GM12878 (cell line): ENCODE measurements at regions not wholly inside any gene's neighbourhood (a gene's known extent, or its start where the extent isn't known, plus 50 kb on each side); places are given as distances from the start of the nearest gene placed in this dataset.

Source experiments
- ASH2L ChIP-seq: fragments of 300-600, 200-600 bp; sonication (generic); IDR thresholded peaks from 2 replicates; pipeline ENCODE4 v1.6.1; 2017; ENCODE audit warnings: low read depth, mild to moderate bottlenecking, borderline replicate concordance
- ELK1 ChIP-seq: IDR thresholded peaks from 2 replicates; pipeline ENCODE4 v1.6.1; 2012; ENCODE audit warnings: low read depth, low read length, improper control_type of control experiment
- NBN ChIP-seq: fragments of 450-650 bp; IDR thresholded peaks from 2 replicates; pipeline ENCODE4 v1.6.1; 2016
- RAD51 ChIP-seq: fragments of 450-650 bp; IDR thresholded peaks from 2 replicates; pipeline ENCODE4 v1.6.1; 2016; ENCODE audit warnings: moderate library complexity, mild to moderate bottlenecking, inconsistent platforms
- RELA ChIP-seq: fragments of 450-650 bp; IDR thresholded peaks from 2 replicates; pipeline ENCODE4 v1.8.0; 2014; ENCODE audit warnings: borderline replicate concordance; ENCODE audit not compliant: partially characterized antibody
- RFX5 ChIP-seq: IDR thresholded peaks from 2 replicates; pipeline ENCODE4 v1.6.1; 2011; ENCODE audit warnings: low read depth, low read length, improper control_type of control experiment
- TCF12 ChIP-seq: IDR thresholded peaks from 2 replicates; pipeline ENCODE4 v1.6.1; 2011; ENCODE audit warnings: low read depth, mild to moderate bottlenecking, low read length
- TCF3 ChIP-seq: IDR thresholded peaks from 2 replicates; pipeline ENCODE4 v1.6.1; 2012; ENCODE audit warnings: low read depth, mild to moderate bottlenecking, low read length, borderline replicate concordance; ENCODE audit not compliant: insufficient read depth
- USF2 ChIP-seq: IDR thresholded peaks from 2 replicates; pipeline ENCODE4 v1.6.1; 2011; ENCODE audit warnings: low read depth, low read length, improper control_type of control experiment, borderline replicate concordance
- ZBED1 ChIP-seq: IDR thresholded peaks from 2 replicates; pipeline ENCODE4 v1.6.1; 2016; ENCODE audit warnings: borderline replicate concordance
- ZBTB40 ChIP-seq: fragments of 450-650 bp; IDR thresholded peaks from 2 replicates; pipeline ENCODE4 v1.6.1; 2016; ENCODE audit warnings: mild to moderate bottlenecking, moderate library complexity, borderline replicate concordance
- ZNF24 ChIP-seq: fragments of 450-650 bp; IDR thresholded peaks from 2 replicates; pipeline ENCODE4 v1.6.1; 2017; ENCODE audit warnings: antibody characterized with exemption, mild to moderate bottlenecking

- TF ChIP-seq ZNF24 (no peak), TCF3 (no peak), ELK1 (no peak), RELA (no peak), NBN (no peak), USF2 (no peak), ZBED1 (no peak), RFX5 (no peak), ASH2L (no peak), RAD51 (no peak), ZBTB40 (no peak), TCF12 (no peak)
Measured at GRCh38 chr5:5666369-5666768, 243.9 kb downstream of the ICE1 start (continued).
